IPS-18c (cell line): ENCODE measurements at regions not wholly inside any gene's neighbourhood (a gene's known extent, or its start where the extent isn't known, plus 50 kb on each side); places are given as distances from the start of the nearest gene placed in this dataset.

ENCODE experiments used
- H3K4me3 ChIP-seq: 2 replicates; pipeline ENCODE4 v1.7.0; 2013; ENCODE audit warnings: low read depth, mild to moderate bottlenecking, low read length, moderate library complexity; ENCODE audit not compliant: insufficient read depth
- H3K9me3 ChIP-seq: one replicate; pipeline ENCODE4 v1.6.1; 2013; ENCODE audit warnings: mild to moderate bottlenecking, low read length, moderate library complexity; ENCODE audit not compliant: control insufficient read depth, insufficient read depth

- Histone ChIP-seq H3K4me3 (no peak overlapping the region), H3K9me3 (no peaks in the 10 kb centered on the region)
Measured at GRCh38 chr5:113817683-113818082, 304.2 kb downstream of the YTHDC2 start.

GRCh38 chr5:113823696-113824095, 310.2 kb downstream of the YTHDC2 start:
- Histone ChIP-seq H3K9me3 (no peaks in the 10 kb centered on the region), H3K4me3 (no peak overlapping the region)

GRCh38 chr5:113824307-113824706, 310.8 kb downstream of the YTHDC2 start:
- Histone ChIP-seq H3K4me3 (no peak overlapping the region), H3K9me3 (no peaks in the 10 kb centered on the region)

GRCh38 chr5:113825176-113825575, 311.7 kb downstream of the YTHDC2 start:
- H3K9me3 ChIP-seq = no peaks in the 10 kb centered on the region
- no peak overlapping the region for H3K4me3 ChIP-seq

DNA sequence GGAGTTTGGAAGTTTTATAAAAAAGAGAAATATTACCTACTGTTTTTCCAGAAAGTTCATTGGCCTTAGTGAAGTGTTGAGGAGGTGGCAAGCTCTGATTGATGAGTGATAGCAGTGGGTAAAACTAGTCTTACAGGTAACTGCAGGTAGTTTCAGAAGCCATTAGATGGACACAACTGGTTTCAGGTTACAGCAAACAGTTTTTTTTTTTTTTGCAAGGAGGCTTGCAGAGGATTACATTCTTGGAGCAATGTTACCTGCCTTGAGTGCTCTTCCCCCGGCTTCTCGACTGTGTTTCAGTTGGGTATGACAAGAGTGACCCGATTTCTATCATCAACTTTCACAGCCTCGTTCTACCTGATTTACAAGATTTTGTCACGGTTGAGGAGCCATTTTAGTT, 333.4 kb downstream of the YTHDC2 start:
- H3K9me3 ChIP-seq = no peaks in the 10 kb centered on the region
- no peak overlapping the region for H3K4me3 ChIP-seq

GRCh38 chr5:113864437-113864836, 350.9 kb downstream of the YTHDC2 start:
- no peaks in the 10 kb centered on the region for H3K9me3 ChIP-seq
- H3K4me3 ChIP-seq = no peak overlapping the region

DNA sequence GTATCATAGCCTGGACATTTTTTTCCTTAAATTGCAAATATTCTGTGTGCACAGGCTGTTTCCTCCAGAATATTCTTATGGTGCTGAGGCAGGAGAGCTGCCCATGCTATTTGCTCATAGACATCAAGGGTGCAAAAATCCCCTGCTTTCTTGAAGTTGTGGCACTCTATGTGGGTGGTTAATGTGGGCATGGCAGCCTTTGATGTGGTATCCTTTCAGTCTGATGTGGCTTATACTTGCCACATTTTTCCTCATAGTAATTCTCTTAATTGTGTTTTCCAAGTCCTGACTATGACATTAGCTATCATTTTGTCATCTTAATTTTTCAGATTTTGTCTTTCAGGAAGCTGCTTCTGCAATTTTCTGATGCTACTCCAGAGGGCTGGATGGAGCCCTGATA, 353.3 kb downstream of the YTHDC2 start:
- Histone ChIP-seq H3K9me3 (no peaks in the 10 kb centered on the region), H3K4me3 (no peak overlapping the region)

GRCh38 chr5:113869611-113870010, 356.1 kb downstream of the YTHDC2 start:
- Histone ChIP-seq H3K4me3 (no peak overlapping the region), H3K9me3 (no peaks in the 10 kb centered on the region)

GRCh38 chr5:113871972-113872371, 358.5 kb downstream of the YTHDC2 start:
- Histone ChIP-seq H3K9me3 (no peaks in the 10 kb centered on the region), H3K4me3 (no peak overlapping the region)

- Histone ChIP-seq H3K4me3 (no peak overlapping the region), H3K9me3 (no peaks in the 10 kb centered on the region)
Measured at GRCh38 chr5:113875096-113875495, 361.6 kb downstream of the YTHDC2 start.

GRCh38 chr5:113891491-113891890, 378.0 kb downstream of the YTHDC2 start:
- Histone ChIP-seq H3K9me3 (no peaks in the 10 kb centered on the region), H3K4me3 (no peak overlapping the region)

DNA sequence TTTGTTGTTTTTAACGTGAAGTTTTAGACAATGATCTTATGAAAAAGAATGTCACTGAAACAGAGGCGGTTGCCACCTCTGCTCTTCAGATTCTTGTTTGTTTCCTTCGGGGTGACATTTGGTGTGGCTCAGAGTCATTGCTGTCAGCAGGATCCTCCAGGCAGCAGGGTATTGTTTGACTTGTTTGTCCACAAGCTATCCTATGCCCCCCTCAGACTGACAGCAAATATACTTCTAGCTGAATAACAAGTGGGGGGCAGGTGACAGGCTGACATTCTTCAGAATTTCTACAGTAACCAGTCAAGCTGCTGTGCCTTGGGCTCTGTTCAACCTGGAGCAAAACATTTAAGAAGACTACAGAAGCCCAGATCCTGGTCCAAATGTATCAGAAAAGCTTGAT, 383.3 kb downstream of the YTHDC2 start:
- Histone ChIP-seq H3K9me3 (no peaks in the 10 kb centered on the region), H3K4me3 (no peak overlapping the region)

- Histone ChIP-seq H3K9me3 (no peaks in the 10 kb centered on the region), H3K4me3 (no peak overlapping the region)
Measured at GRCh38 chr5:113897748-113898147, 384.3 kb downstream of the YTHDC2 start.

- H3K9me3 ChIP-seq = no peaks in the 10 kb centered on the region
- H3K4me3 ChIP-seq = no peak overlapping the region
Measured at GRCh38 chr5:113900141-113900540, 386.6 kb downstream of the YTHDC2 start.

DNA sequence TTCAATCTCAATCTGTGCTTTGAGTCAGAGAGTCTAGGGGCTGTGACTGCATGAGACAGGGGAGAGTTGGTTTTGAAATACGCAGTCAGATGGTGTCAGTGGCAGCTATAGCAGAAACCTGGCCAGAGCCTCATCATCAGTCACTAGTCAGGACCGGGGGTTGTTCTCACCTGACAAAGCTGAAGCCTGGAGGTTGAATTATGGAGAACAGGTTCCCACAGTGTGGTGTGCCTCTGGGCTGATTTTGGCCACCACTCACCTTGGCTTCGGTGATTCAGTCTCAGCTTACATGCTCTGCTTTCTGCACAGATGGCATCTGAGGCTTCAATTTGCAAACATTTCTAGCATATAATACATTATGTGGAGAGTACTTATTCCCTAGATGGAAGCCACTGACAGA, 387.3 kb downstream of the YTHDC2 start:
- Histone ChIP-seq H3K9me3 (no peaks in the 10 kb centered on the region), H3K4me3 (no peak overlapping the region)

DNA sequence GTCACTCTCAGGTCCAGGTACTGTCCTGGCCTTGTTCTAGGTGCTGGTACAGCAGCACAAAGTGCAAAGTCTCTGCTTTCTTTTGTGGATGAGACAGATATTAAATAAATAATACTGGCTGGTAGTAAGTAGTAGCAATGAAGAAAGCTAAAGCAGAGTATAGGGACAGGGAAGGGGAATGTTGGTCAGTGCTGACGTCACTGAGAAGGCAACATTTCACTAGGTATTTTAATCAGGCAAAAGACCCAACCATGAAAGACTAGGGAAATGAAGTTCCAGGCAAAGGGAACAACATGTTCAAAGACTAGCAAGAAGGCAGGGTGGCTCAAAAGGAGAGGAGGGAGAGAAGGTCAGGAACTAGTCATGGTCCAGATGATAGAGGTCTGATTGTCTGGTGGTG, 388.2 kb downstream of the YTHDC2 start:
- Histone ChIP-seq H3K4me3 (no peak overlapping the region), H3K9me3 (no peaks in the 10 kb centered on the region)

- Histone ChIP-seq H3K4me3 (no peak overlapping the region), H3K9me3 (no peaks in the 10 kb centered on the region)
Measured at GRCh38 chr5:113902917-113903660, 389.6 kb downstream of the YTHDC2 start.

DNA sequence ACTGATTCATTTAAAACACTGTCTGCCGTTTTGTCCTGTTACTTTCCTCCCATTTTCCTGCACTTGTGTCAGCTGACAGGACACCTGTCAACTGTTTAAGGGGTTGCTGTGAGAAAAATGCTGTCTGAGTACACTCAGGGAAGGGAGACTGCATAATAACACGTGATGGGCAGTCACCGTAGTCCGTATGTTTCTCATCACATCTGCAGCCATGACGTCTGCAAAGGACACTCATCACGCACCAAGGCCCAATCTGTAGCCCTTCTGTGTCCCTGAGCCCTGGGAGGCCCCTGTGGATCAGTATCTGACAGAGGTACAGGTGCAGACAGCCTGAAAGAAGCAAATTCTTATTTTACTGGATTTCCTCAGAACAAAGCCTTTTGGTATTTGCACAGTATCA, 396.3 kb downstream of the YTHDC2 start:
- no peaks in the 10 kb centered on the region for H3K9me3 ChIP-seq
- H3K4me3 ChIP-seq = no peak overlapping the region

DNA sequence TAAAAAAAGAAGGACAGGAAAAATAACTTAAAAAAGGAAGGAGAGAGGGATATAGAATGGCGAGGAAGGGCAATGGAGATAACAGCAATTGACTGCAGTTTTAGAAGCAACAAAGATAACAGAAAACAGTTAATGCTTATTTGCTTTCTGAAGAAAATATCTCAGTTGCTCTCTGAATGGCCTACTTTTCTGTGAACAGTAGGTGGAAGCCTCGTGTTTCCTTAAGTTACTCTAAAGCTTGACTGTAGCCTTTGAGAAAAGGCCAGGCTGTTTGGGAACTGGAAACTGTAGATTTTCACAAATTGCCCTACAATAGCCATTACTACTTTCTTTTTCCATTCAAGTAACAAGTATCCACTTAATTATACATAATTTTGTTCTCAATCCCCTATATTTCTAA, 404.5 kb downstream of the YTHDC2 start:
- Histone ChIP-seq H3K9me3 (no peaks in the 10 kb centered on the region), H3K4me3 (no peak overlapping the region)
